A673 (cell line): ENCODE measurements at regions not wholly inside any gene's neighbourhood (a gene's known extent, or its start where the extent isn't known, plus 50 kb on each side); places are given as distances from the start of the nearest gene placed in this dataset.
"Not testable (repeated sequence)": the region's sequence is repeated elsewhere in the genome, so short reads cannot be mapped to it uniquely, and the experiment has no call there.

Experiments
- BruUV-seq: library from RNA; stranded (reverse); fragments of 400-500 nt; replicated peaks from 2 replicates; lab custom pipeline; 2021; lab: Mats Ljungman, UMichigan
- CTCF ChIA-PET: fragments of 300-600 bp; sonication (Branson Sonifier 250); formaldehyde crosslinking; loops from one replicate; lab custom pipeline; 2022; ENCODE audit warnings: antibody characterized with exemption; lab: Charles Lee
- POLR2A ChIA-PET: fragments of 300-600 bp; sonication (Branson Sonifier 250); formaldehyde crosslinking; loops from one replicate; lab custom pipeline; 2022; ENCODE audit warnings: antibody characterized with exemption; ENCODE audit not compliant: low non-redundant PET; lab: Charles Lee
- DNase-seq: peaks from one replicate; pipeline ENCODE4 v3.0.0-alpha.2; 2015; ENCODE audit warnings: low spot score
- H3K27ac ChIP-seq: fragments of 200-600 bp; sonication (generic); 2 replicates; pipeline ENCODE4 v1.5.1; 2016; ENCODE audit warnings: mixed run types, low read depth, mild to moderate bottlenecking, mixed read lengths, antibody characterized with exemption, low read length; ENCODE audit not compliant: poor library complexity, severe bottlenecking
- H3K27me3 ChIP-seq: fragments of 200-600 bp; sonication (generic); replicated peaks from 2 replicates; pipeline ENCODE4 v1.6.1; 2017; ENCODE audit warnings: mixed run types, low read depth, mild to moderate bottlenecking, mixed read lengths, antibody characterized with exemption, low read length; ENCODE audit not compliant: insufficient read depth, poor library complexity
- H3K36me3 ChIP-seq: fragments of 200-600 bp; sonication (generic); 2 replicates; pipeline ENCODE4 v1.6.1; 2016; ENCODE audit warnings: mixed run types, mild to moderate bottlenecking, mixed read lengths, antibody characterized with exemption, low read length; ENCODE audit not compliant: insufficient read depth, poor library complexity, severe bottlenecking
- H3K4me1 ChIP-seq: fragments of 200-600 bp; sonication (generic); 2 replicates; pipeline ENCODE4 v1.6.1; 2017; ENCODE audit warnings: mixed run types, mild to moderate bottlenecking, mixed read lengths, antibody characterized with exemption, low read length; ENCODE audit not compliant: insufficient read depth, poor library complexity, severe bottlenecking
- H3K4me3 ChIP-seq: fragments of 200-600 bp; sonication (generic); 2 replicates; pipeline ENCODE4 v1.5.1; 2016; ENCODE audit warnings: low read depth, mixed run types, mild to moderate bottlenecking, mixed read lengths, low read length; ENCODE audit not compliant: poor library complexity, severe bottlenecking
- H3K9me3 ChIP-seq: fragments of 200-600 bp; sonication (generic); 2 replicates; pipeline ENCODE4 v1.6.1; 2016; ENCODE audit warnings: mixed run types, low read depth, mild to moderate bottlenecking, mixed read lengths, antibody characterized with exemption, low read length; ENCODE audit not compliant: poor library complexity, severe bottlenecking
- CTCF ChIP-seq: fragments of 300-800, 200-600 bp; sonication (generic); conservative IDR thresholded peaks from 2 replicates; pipeline ENCODE4 v1.5.1; 2017; ENCODE audit warnings: low read depth, mild to moderate bottlenecking, antibody characterized with exemption, low read length, moderate library complexity, mixed read lengths
- EZH2 ChIP-seq: fragments of 200-600 bp; sonication (generic); IDR thresholded peaks from 2 replicates; pipeline ENCODE4 v1.6.1; 2017; ENCODE audit warnings: borderline replicate concordance, low read depth, mild to moderate bottlenecking, mixed read lengths, antibody characterized with exemption, low read length; ENCODE audit not compliant: poor library complexity, severe bottlenecking
- intact Hi-C: fragments of 100-400 bp; cut with micrococcal nuclease; formaldehyde crosslinking; loops from one replicate; pipeline ENCODE4 v1.10.0; 2022; ENCODE audit not compliant: unreplicated experiment

GRCh38 chr21:14670409-14670808 lies 124.3 kb upstream of the SAMSN1 start:
- no peak overlapping the region for H3K27ac ChIP-seq
- TF ChIP-seq EZH2 (no peak), CTCF (no peak)
- POLR2A ChIA-PET: no interaction called here
- no peaks in the 10 kb centered on the region for H3K27me3 ChIP-seq
- CTCF ChIA-PET: no interaction called here
- intact Hi-C loops: no loop called here
- BruUV-seq: no TSS peak
- no peaks in the 10 kb centered on the region for H3K36me3 ChIP-seq
- H3K9me3 ChIP-seq: no peaks in the 10 kb centered on the region
- no peaks in the 10 kb centered on the region for H3K4me1 ChIP-seq
- no peak overlapping the region for H3K4me3 ChIP-seq
- DNase-seq: no peak

GRCh38 chr21:14669092-14669491 lies 123.0 kb upstream of the SAMSN1 start:
- CTCF ChIA-PET, BruUV-seq: not testable (repeated sequence)

GRCh38 chr21:14657241-14658008 lies 111.3 kb upstream of the SAMSN1 start:
- no peaks in the 10 kb centered on the region for H3K27me3 ChIP-seq
- BruUV-seq: no TSS peak
- H3K36me3 ChIP-seq: no peaks in the 10 kb centered on the region
- no peak overlapping the region for H3K27ac ChIP-seq
- H3K9me3 ChIP-seq: no peaks in the 10 kb centered on the region
- TF ChIP-seq EZH2: no peak
- no peak for TF ChIP-seq CTCF
- intact Hi-C loops: no loop called here
- CTCF ChIA-PET: no interaction called here
- no peak for DNase-seq
- POLR2A ChIA-PET: no interaction called here
- no peaks in the 10 kb centered on the region for H3K4me1 ChIP-seq
- no peak overlapping the region for H3K4me3 ChIP-seq

More at GRCh38 chr21:14669092-14669491, 123.0 kb upstream of the SAMSN1 start:
- POLR2A ChIA-PET, H3K27me3 ChIP-seq, H3K9me3 ChIP-seq, H3K4me1 ChIP-seq, DNase-seq, intact Hi-C loops, H3K36me3 ChIP-seq, H3K4me3 ChIP-seq, H3K27ac ChIP-seq: not testable (repeated sequence)

GRCh38 chr21:14646893-14647292 lies 100.8 kb upstream of the SAMSN1 start:
- no peak for TF ChIP-seq EZH2
- no peak for TF ChIP-seq CTCF
- no peak overlapping the region for H3K27ac ChIP-seq
- CTCF ChIA-PET: no interaction called here
- H3K4me1 ChIP-seq: no peaks in the 10 kb centered on the region
- H3K4me3 ChIP-seq: no peak overlapping the region
- DNase-seq: no peak
- H3K27me3 ChIP-seq: no peaks in the 10 kb centered on the region
- H3K9me3 ChIP-seq: no peaks in the 10 kb centered on the region
- BruUV-seq: no TSS peak
- H3K36me3 ChIP-seq: no peaks in the 10 kb centered on the region
- POLR2A ChIA-PET: no interaction called here
- intact Hi-C loops: no loop called here
